ENCODE measurements at regions not wholly inside any gene's neighbourhood (a gene's known extent, or its start where the extent isn't known, plus 50 kb on each side); places are given as distances from the start of the nearest gene placed in this dataset.

- Histone ChIP-seq H3K4me1 (ENCODE audit: low read depth) (no peaks in the 10 kb centered on the region), H3K9me3 (no peaks in the 10 kb centered on the region), H3K36me3 (ENCODE audit: low read depth) (no peaks in the 10 kb centered on the region), H3K4me3 (no peak overlapping the region)
- no peak for ATAC-seq
- no peak for TF ChIP-seq CTCF (IDR thresholded peaks at IDR 0.05)
- intact Hi-C loops (cut with DNase I, micrococcal nuclease) = no loop called here
- DNase-seq = no peak
These were observed 377.3 kb upstream of the MCTP2 start for GRCh38 chr15:93854088-93854487.

DNA sequence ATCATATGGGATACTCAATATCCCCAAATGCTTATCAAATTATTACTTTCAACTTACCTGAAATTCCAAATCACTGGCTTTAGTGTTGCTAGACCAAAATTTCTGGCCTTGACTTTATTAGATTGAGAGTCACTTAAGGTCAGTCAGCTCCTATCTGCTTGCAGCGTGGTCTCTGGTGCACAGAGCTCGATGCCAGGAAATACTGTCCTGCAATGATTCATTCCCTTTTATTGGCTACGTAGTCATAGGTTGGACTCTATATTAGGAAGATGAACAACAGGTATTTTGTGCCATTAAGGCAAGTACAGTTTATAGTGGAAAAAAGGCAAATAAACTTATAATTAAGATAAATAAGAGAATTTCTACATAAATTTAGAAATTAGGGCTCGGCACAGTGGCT lies 378.6 kb upstream of the MCTP2 start:
- intact Hi-C loops (cut with DNase I, micrococcal nuclease) = no loop called here
- H3K4me1 ChIP-seq (ENCODE audit: low read depth) = no peaks in the 10 kb centered on the region
- TF ChIP-seq CTCF (IDR thresholded peaks at IDR 0.05) = no peak
- no peak overlapping the region for H3K4me3 ChIP-seq
- no peaks in the 10 kb centered on the region for H3K36me3 ChIP-seq (ENCODE audit: low read depth)
- ATAC-seq = no peak
- DNase-seq = no peak
- H3K9me3 ChIP-seq = no peaks in the 10 kb centered on the region

GRCh38 chr15:93848490-93848889 lies 382.9 kb upstream of the MCTP2 start:
- Histone ChIP-seq H3K9me3 (no peaks in the 10 kb centered on the region), H3K4me1 (ENCODE audit: low read depth) (no peaks in the 10 kb centered on the region), H3K36me3 (ENCODE audit: low read depth) (no peaks in the 10 kb centered on the region), H3K4me3 (no peak overlapping the region)
- TF ChIP-seq CTCF (IDR thresholded peaks at IDR 0.05) = no peak
- ATAC-seq (no peak), DNase-seq (no peak)
- intact Hi-C loops (cut with DNase I, micrococcal nuclease) = no loop called here

DNA sequence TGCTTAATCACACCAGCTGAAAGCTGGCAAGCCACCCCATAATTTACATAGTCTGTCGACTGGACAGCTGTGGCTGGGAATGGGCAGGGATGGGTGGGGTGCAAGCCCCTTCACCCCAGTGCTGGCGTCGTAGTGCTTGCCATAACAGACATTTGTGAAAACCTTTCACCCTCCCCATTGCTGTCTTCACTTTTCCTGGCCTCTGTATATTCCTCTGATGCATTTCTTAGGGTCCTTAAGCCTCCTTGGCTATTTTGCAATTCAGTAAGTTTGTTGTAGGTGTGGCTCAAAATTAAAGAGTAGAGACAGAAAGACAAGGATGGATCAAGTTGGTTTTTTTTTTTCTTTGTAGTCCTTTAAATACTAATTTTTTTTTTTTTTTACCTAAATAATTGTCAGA lies 383.3 kb upstream of the MCTP2 start:
- H3K9me3 ChIP-seq = no peaks in the 10 kb centered on the region
- ATAC-seq (no peak), DNase-seq (no peak)
- intact Hi-C loops (cut with DNase I, micrococcal nuclease) = no loop called here
- H3K36me3 ChIP-seq (ENCODE audit: low read depth) = no peaks in the 10 kb centered on the region
- no peak overlapping the region for H3K4me3 ChIP-seq
- no peaks in the 10 kb centered on the region for H3K4me1 ChIP-seq (ENCODE audit: low read depth)
- no peak for TF ChIP-seq CTCF (IDR thresholded peaks at IDR 0.05)

GRCh38 chr15:93846148-93846547 lies 385.2 kb upstream of the MCTP2 start:
- Histone ChIP-seq H3K9me3 (no peaks in the 10 kb centered on the region), H3K36me3 (ENCODE audit: low read depth) (no peaks in the 10 kb centered on the region), H3K4me3 (no peak overlapping the region), H3K4me1 (ENCODE audit: low read depth) (no peaks in the 10 kb centered on the region)
- ATAC-seq (no peak), DNase-seq (no peak)
- intact Hi-C loops (cut with DNase I, micrococcal nuclease) = no loop called here
- no peak for TF ChIP-seq CTCF (IDR thresholded peaks at IDR 0.05)

DNA sequence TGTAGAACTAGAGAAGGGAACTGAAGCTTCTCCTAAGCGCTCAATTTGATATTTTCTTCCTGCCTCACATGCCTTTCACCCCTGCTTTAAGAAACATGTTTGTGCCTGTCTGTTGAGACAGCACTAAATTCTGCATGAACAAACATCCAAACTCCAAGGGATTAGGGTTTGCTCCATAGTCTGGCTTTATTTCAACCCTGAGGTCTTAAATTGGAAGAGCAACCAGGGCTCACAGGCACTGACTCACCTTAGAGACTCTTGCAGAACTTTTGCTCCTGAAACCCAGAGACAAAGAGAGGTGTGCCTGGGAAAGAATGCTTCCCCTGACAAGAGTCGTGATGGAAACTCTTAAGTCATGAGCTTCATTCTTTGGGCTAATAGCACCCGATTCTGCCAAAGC lies 393.9 kb upstream of the MCTP2 start:
- no peak for DNase-seq
- Histone ChIP-seq H3K4me3 (no peak overlapping the region), H3K4me1 (ENCODE audit: low read depth) (no peaks in the 10 kb centered on the region), H3K9me3 (no peaks in the 10 kb centered on the region), H3K36me3 (ENCODE audit: low read depth) (no peaks in the 10 kb centered on the region)
- ATAC-seq = no peak
- intact Hi-C loops (cut with DNase I, micrococcal nuclease) = no loop called here
- TF ChIP-seq CTCF (IDR thresholded peaks at IDR 0.05) = no peak

Measured in mucosa of descending colon (tissue), 3 donors.